Activated B cell treated with CpG ODN at 0.5 μM for 24 hours (primary cell): ENCODE measurements at regions not wholly inside any gene's neighbourhood (a gene's known extent, or its start where the extent isn't known, plus 50 kb on each side); places are given as distances from the start of the nearest gene placed in this dataset.

Source experiments
- ATAC-seq: fragments of 200-7000 bp; cut with Tn5 transposase; one replicate; pipeline ENCODE4 v1.10.0; 2021; ENCODE audit warnings: low read depth, mild to moderate bottlenecking, moderate library complexity
- CTCF ChIA-PET: fragments of 350-600 bp; sonication (Branson Sonifier 250); formaldehyde crosslinking; loops from one replicate; lab custom pipeline; 2021; ENCODE audit warnings: antibody characterized with exemption; lab: Charles Lee
- POLR2A ChIA-PET: fragments of 350-600 bp; sonication (Branson Sonifier 250); formaldehyde crosslinking; loops from one replicate; lab custom pipeline; 2021; ENCODE audit warnings: antibody characterized with exemption; lab: Charles Lee
- DNase-seq: peaks from one replicate; pipeline ENCODE4 v3.0.0; 2022
- H3K27ac Mint-ChIP-seq: one replicate; pipeline ENCODE4 v1.8.0; 2020; ENCODE audit warnings: mixed read lengths
- H3K27me3 Mint-ChIP-seq: one replicate; pipeline ENCODE4 v1.8.0; 2021; ENCODE audit warnings: mixed read lengths
- H3K36me3 Mint-ChIP-seq: one replicate; pipeline ENCODE4 v1.8.0; 2021; ENCODE audit warnings: low read depth, mixed read lengths
- H3K4me1 Mint-ChIP-seq: one replicate; pipeline ENCODE4 v1.8.0; 2021; ENCODE audit warnings: mixed read lengths
- H3K4me3 Mint-ChIP-seq: one replicate; pipeline ENCODE4 v1.8.0; 2020; ENCODE audit warnings: mild to moderate bottlenecking, mixed read lengths
- H3K9me3 Mint-ChIP-seq: one replicate; pipeline ENCODE4 v1.8.0; 2020; ENCODE audit warnings: mixed read lengths
- intact Hi-C: fragments of 100-400 bp; cut with micrococcal nuclease; formaldehyde crosslinking; loops from one replicate; pipeline ENCODE4 v1.15.1; 2024
- TF ChIP-seq, protein P1 (sequence below): fragments of 200-600 bp; IDR thresholded peaks from one replicate; pipeline ENCODE4 v1.8.0; 2022; ENCODE audit warnings: antibody characterized with exemption, mild to moderate bottlenecking

DNA sequence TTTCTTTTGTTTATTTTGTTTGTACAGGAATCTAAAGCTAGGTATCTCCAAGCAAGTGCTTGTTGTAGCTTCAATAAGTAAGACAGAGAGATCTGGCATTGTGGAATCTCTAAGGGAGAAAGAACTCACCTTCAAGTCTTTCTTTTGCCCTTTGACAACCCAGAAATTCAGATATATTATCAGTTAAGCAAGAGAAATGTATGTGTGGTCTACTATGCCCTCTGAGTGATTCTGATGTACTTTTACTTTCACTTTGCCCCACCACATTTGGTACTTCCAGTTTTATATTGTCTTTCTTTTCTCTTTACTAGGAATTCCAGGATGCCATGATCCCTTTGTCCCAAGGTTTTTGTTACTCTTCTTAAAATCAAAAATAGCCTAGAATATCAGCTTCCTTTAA, 259.6 kb upstream of the PIK3C3 start:
- ChIA-PET POLR2A (no interaction called here), CTCF (no interaction called here)
- Mint-ChIP-seq H3K4me1 (no peaks in the 10 kb centered on the region), H3K9me3 (peaks cover 5% of the 10 kb centered on the region), H3K36me3 (no peaks in the 10 kb centered on the region), H3K27ac (no peak overlapping the region), H3K4me3 (no peak overlapping the region), H3K27me3 (no peaks in the 10 kb centered on the region)
- DNase-seq = no peak
- intact Hi-C loops = no loop called here
- TF ChIP-seq, protein P1, sequence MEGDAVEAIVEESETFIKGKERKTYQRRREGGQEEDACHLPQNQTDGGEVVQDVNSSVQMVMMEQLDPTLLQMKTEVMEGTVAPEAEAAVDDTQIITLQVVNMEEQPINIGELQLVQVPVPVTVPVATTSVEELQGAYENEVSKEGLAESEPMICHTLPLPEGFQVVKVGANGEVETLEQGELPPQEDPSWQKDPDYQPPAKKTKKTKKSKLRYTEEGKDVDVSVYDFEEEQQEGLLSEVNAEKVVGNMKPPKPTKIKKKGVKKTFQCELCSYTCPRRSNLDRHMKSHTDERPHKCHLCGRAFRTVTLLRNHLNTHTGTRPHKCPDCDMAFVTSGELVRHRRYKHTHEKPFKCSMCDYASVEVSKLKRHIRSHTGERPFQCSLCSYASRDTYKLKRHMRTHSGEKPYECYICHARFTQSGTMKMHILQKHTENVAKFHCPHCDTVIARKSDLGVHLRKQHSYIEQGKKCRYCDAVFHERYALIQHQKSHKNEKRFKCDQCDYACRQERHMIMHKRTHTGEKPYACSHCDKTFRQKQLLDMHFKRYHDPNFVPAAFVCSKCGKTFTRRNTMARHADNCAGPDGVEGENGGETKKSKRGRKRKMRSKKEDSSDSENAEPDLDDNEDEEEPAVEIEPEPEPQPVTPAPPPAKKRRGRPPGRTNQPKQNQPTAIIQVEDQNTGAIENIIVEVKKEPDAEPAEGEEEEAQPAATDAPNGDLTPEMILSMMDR = no peak
- ATAC-seq = no peak

GRCh38 chr18:41693008-41693407, 262.0 kb upstream of the PIK3C3 start:
- intact Hi-C loops = no loop called here
- H3K36me3 Mint-ChIP-seq = no peaks in the 10 kb centered on the region
- H3K4me1 Mint-ChIP-seq = no peaks in the 10 kb centered on the region
- no peak overlapping the region for H3K27ac Mint-ChIP-seq
- TF ChIP-seq, protein P1 = no peak
- ATAC-seq (no peak), DNase-seq (no peak)
- H3K9me3 Mint-ChIP-seq = peaks cover 8% of the 10 kb centered on the region
- CTCF ChIA-PET = no interaction called here
- no peaks in the 10 kb centered on the region for H3K27me3 Mint-ChIP-seq
- H3K4me3 Mint-ChIP-seq = no peak overlapping the region
- POLR2A ChIA-PET = no interaction called here

- peaks cover 5% of the 10 kb centered on the region for H3K9me3 Mint-ChIP-seq
- no peak overlapping the region for H3K27ac Mint-ChIP-seq
- ATAC-seq (no peak), DNase-seq (no peak)
- H3K36me3 Mint-ChIP-seq = no peaks in the 10 kb centered on the region
- CTCF ChIA-PET = no interaction called here
- H3K4me1 Mint-ChIP-seq = no peaks in the 10 kb centered on the region
- H3K27me3 Mint-ChIP-seq = no peaks in the 10 kb centered on the region
- TF ChIP-seq, protein P1 = no peak
- intact Hi-C loops = no loop called here
- POLR2A ChIA-PET = no interaction called here
- no peak overlapping the region for H3K4me3 Mint-ChIP-seq
Measured at GRCh38 chr18:41690332-41691127, 264.5 kb upstream of the PIK3C3 start.

- no peak for ATAC-seq
- Mint-ChIP-seq H3K4me1 (no peaks in the 10 kb centered on the region), H3K27me3 (no peaks in the 10 kb centered on the region), H3K4me3 (no peak overlapping the region), H3K27ac (no peak overlapping the region), H3K9me3 (peaks cover 5% of the 10 kb centered on the region), H3K36me3 (no peaks in the 10 kb centered on the region)
- ChIA-PET POLR2A (no interaction called here), CTCF (no interaction called here)
- no peak for DNase-seq
- intact Hi-C loops = no loop called here
- TF ChIP-seq, protein P1 = no peak
Measured at GRCh38 chr18:41687138-41687537, 267.9 kb upstream of the PIK3C3 start.

DNA sequence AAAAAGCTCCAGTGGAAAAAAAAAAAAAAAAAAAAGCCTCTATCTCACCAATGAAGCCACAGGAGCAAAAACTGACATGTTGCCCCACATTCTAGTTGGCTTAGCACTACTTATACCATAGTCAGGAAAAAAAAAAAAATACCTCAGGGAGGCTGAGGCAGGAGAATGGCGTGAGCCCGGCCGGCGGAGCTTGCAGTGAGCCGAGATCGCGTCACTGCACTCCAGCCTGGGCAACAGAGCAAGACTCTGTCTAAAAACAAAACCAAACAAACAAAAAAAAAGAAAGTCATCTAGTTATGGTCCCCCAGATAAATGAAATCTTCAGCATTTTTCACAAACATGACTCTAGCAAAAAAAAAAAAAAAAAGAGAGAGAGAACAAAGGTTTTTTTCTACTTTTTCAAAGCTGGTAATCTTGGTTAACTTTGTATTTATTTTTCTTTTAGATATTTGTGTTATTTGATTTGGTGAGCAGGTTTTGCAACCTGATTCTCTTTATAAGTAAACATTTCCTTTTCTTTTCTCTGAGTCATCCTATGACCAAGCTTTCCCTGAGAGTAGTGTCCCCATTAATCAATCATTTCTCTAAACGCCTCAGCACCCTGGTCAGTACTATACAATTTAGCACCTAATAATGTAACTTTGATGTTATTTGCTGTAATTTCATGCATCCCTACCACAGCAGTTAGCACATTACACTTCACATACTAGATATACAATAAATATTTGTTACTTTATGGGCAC, 273.7 kb upstream of the PIK3C3 start:
- intact Hi-C loops = no loop called here

More for the DNA sequence above, 273.7 kb upstream of the PIK3C3 start:
- ATAC-seq = no peak
- Mint-ChIP-seq H3K4me1 (no peaks in the 10 kb centered on the region), H3K27ac (no peak overlapping the region), H3K27me3 (no peaks in the 10 kb centered on the region), H3K4me3 (no peak overlapping the region), H3K9me3 (peaks cover 7% of the 10 kb centered on the region), H3K36me3 (no peaks in the 10 kb centered on the region)
- TF ChIP-seq, protein P1 = no peak
- CTCF ChIA-PET = no interaction called here
- no peak for DNase-seq
- POLR2A ChIA-PET = no interaction called here
